RWPE2 (cell line): ENCODE measurements at regions not wholly inside any gene's neighbourhood (a gene's known extent, or its start where the extent isn't known, plus 50 kb on each side); places are given as distances from the start of the nearest gene placed in this dataset.

Experiments
- ATAC-seq: fragments of 200-7000 bp; cut with Tn5 transposase; 3 replicates; pipeline ENCODE4 v1.9.1; 2021; ENCODE audit warnings: low read depth
- DNase-seq: peaks from one replicate; pipeline ENCODE4 v3.0.0-alpha.2; 2020; ENCODE audit warnings: low spot score
- H3K27ac ChIP-seq: fragments of 450-650 bp; 2 replicates; pipeline ENCODE4 v1.5.1; 2017; ENCODE audit warnings: mild to moderate bottlenecking; ENCODE audit not compliant: poor library complexity, severe bottlenecking
- H3K27me3 ChIP-seq: fragments of 250-450 bp; sonication (Bioruptor Pico); 2 replicates; pipeline ENCODE4 v1.5.1; 2021; ENCODE audit warnings: mild to moderate bottlenecking, moderate library complexity; ENCODE audit not compliant: insufficient read depth, poor library complexity, severe bottlenecking
- H3K36me3 ChIP-seq: fragments of 250-450 bp; sonication (Bioruptor Pico); 2 replicates; pipeline ENCODE4 v1.5.1; 2020; ENCODE audit warnings: low read depth, mild to moderate bottlenecking, moderate library complexity
- H3K4me1 ChIP-seq: fragments of 250-450 bp; sonication (Bioruptor Pico); 2 replicates; pipeline ENCODE4 v1.5.1; 2021; ENCODE audit warnings: mild to moderate bottlenecking, moderate library complexity; ENCODE audit not compliant: insufficient read depth, poor library complexity, severe bottlenecking
- H3K4me3 ChIP-seq: fragments of 250-450 bp; sonication (Bioruptor Pico); 2 replicates; pipeline ENCODE4 v1.5.1; 2021; ENCODE audit warnings: mild to moderate bottlenecking, moderate library complexity; ENCODE audit not compliant: severe bottlenecking
- H3K9me3 ChIP-seq: fragments of 250-450 bp; sonication (Bioruptor Pico); 2 replicates; pipeline ENCODE4 v1.5.1; 2021; ENCODE audit warnings: mild to moderate bottlenecking, moderate library complexity; ENCODE audit not compliant: severe bottlenecking
- TF ChIP-seq, protein P1 (sequence below): fragments of 450-650 bp; IDR thresholded peaks from one replicate; pipeline ENCODE4 v1.5.1; 2017; ENCODE audit warnings: mild to moderate bottlenecking, moderate library complexity; ENCODE audit not compliant: poor library complexity, severe bottlenecking

DNA sequence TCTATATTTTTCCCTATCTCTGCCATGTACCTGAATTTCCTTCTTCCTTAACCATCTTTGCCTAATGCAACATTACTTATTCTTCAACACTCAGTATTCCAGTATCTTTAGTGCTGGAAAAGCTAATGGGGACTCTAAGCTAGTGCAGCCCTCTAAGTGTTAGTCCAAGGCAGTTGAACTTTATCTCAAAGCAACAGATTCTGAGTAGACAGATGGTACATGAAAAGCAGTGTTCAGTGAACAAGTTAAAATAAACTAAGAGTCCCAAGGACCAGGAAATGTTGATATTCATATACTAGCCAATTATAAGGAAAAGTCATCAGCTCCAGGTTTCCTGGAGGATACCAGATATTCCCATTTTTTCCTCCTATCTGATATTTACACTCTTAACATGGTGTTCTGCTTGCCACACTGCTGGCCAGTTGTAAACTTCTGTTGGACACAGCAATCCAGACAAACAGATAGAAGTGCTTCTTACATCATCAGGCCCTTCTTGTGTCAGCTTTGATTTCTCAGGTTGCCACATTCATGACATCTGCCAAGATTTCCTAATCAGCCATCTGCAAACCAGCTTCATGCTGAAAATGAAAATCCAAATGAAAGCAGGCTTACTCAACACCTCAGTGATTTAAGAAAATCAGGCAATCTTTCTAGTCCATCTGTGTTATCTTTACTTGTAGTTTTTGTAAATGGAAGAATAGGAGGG is 255.9 kb upstream of the POU2AF2 start:
- Histone ChIP-seq H3K27ac (no peak overlapping the region), H3K4me3 (no peak overlapping the region), H3K9me3 (no peaks in the 10 kb centered on the region), H3K4me1 (no peaks in the 10 kb centered on the region), H3K27me3 (no peaks in the 10 kb centered on the region), H3K36me3 (no peaks in the 10 kb centered on the region)
- ATAC-seq (no peak), DNase-seq (no peak)
- TF ChIP-seq, protein P1, sequence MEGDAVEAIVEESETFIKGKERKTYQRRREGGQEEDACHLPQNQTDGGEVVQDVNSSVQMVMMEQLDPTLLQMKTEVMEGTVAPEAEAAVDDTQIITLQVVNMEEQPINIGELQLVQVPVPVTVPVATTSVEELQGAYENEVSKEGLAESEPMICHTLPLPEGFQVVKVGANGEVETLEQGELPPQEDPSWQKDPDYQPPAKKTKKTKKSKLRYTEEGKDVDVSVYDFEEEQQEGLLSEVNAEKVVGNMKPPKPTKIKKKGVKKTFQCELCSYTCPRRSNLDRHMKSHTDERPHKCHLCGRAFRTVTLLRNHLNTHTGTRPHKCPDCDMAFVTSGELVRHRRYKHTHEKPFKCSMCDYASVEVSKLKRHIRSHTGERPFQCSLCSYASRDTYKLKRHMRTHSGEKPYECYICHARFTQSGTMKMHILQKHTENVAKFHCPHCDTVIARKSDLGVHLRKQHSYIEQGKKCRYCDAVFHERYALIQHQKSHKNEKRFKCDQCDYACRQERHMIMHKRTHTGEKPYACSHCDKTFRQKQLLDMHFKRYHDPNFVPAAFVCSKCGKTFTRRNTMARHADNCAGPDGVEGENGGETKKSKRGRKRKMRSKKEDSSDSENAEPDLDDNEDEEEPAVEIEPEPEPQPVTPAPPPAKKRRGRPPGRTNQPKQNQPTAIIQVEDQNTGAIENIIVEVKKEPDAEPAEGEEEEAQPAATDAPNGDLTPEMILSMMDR: no peak

GRCh38 chr11:110988671-110989070 is 256.9 kb upstream of the POU2AF2 start:
- DNase-seq: no peak
- Histone ChIP-seq H3K4me3 (no peak overlapping the region), H3K9me3 (no peaks in the 10 kb centered on the region), H3K4me1 (no peaks in the 10 kb centered on the region), H3K36me3 (no peaks in the 10 kb centered on the region), H3K27me3 (no peaks in the 10 kb centered on the region), H3K27ac (no peak overlapping the region)
- TF ChIP-seq, protein P1: no peak
- ATAC-seq: no peak

DNA sequence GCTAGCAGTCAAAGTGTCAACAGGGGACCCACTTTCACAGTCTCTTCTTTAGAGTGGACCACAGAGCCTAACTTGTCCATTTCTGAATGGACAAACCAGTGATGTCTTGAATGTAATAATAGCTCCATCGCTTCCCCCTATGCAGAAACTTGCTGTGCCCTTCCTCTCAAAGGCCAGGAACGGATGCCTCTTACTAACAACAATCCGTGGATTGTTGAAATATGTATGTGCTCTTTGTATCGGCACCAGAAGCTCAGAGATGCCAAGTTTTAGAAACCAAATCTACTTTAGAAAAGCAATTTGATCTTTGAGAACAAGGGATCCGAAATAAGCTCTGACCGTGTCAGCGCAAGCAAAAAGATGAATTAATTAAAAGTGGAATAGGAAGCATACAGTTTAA is 259.5 kb upstream of the POU2AF2 start:
- ATAC-seq (no peak), DNase-seq (no peak)
- no peaks in the 10 kb centered on the region for H3K9me3 ChIP-seq
- H3K36me3 ChIP-seq: no peaks in the 10 kb centered on the region
- no peaks in the 10 kb centered on the region for H3K27me3 ChIP-seq
- no peak overlapping the region for H3K27ac ChIP-seq
- H3K4me3 ChIP-seq: no peak overlapping the region
- H3K4me1 ChIP-seq: no peaks in the 10 kb centered on the region
- TF ChIP-seq, protein P1: no peak

DNA sequence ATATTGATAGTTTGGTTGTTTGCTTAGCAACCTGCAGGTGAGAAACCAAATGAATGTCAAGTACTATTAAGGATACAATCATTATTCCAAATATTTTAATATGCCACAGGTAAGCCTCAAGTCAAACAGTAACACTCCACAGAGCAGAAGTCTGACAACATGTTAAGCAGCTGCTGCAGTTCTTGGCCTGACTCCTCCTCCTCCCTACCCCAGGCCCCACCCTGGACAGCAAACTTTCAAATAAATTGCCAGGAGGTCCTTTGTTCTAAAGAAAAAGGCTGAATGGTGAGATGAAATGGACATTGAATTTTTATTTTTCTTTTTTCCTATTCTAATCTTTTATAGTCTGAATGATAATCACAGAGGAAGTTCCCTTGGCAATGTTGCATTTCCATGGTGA is 260.0 kb upstream of the POU2AF2 start:
- H3K4me1 ChIP-seq: no peaks in the 10 kb centered on the region
- H3K27me3 ChIP-seq: no peaks in the 10 kb centered on the region
- no peak for DNase-seq
- no peaks in the 10 kb centered on the region for H3K9me3 ChIP-seq
- TF ChIP-seq, protein P1: no peak
- no peak overlapping the region for H3K4me3 ChIP-seq
- no peak for ATAC-seq
- H3K36me3 ChIP-seq: no peaks in the 10 kb centered on the region
- no peak overlapping the region for H3K27ac ChIP-seq

DNA sequence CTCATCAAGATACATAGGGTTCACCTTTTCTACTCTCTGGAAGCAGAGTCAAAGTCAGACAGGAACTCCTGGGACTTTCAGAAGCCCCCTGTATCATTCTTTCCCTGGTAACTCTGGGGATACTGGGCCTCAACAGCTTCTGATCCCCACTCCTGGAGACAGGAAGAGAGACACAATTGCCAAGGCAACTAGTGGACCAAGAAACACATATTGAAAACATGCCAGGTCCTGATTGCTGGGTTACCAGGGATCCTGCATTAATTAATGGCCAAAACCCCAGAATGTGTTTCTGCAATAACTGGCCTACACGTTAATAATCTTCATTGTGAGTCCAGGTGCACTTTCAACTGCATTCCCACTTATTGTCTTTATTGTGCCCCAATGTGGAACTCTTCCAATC is 260.8 kb upstream of the POU2AF2 start:
- TF ChIP-seq, protein P1: no peak
- no peak for ATAC-seq
- Histone ChIP-seq H3K9me3 (no peaks in the 10 kb centered on the region), H3K4me1 (no peaks in the 10 kb centered on the region), H3K36me3 (no peaks in the 10 kb centered on the region), H3K27me3 (no peaks in the 10 kb centered on the region), H3K4me3 (no peak overlapping the region), H3K27ac (no peak overlapping the region)
- DNase-seq: no peak
